IMR-90 (cell line): ENCODE measurements at regions not wholly inside any gene's neighbourhood (a gene's known extent, or its start where the extent isn't known, plus 50 kb on each side); places are given as distances from the start of the nearest gene placed in this dataset.

Experiments used
- ATAC-seq: fragments of 200-7000 bp; cut with Tn5 transposase; 2 replicates; pipeline ENCODE4 v1.9.1; 2020; ENCODE audit warnings: low read depth, mild to moderate bottlenecking, moderate library complexity
- BruUV-seq: library from RNA; stranded (reverse); fragments of 400-500 nt; replicated peaks from 2 replicates; lab custom pipeline; 2021; lab: Mats Ljungman, UMichigan
- CTCF ChIA-PET: fragments of 300-600 bp; formaldehyde crosslinking; extraction: SDS; loops from one replicate; lab custom pipeline; 2021; ENCODE audit warnings: antibody characterized with exemption; lab: Yijun Ruan, JAX
- POLR2A ChIA-PET: fragments of 300-600 bp; sonication (Branson Sonifier 250); formaldehyde crosslinking; loops from one replicate; lab custom pipeline; 2022; ENCODE audit warnings: antibody characterized with exemption; ENCODE audit not compliant: unreplicated experiment; lab: Charles Lee
- DNase-seq: peaks from one replicate; pipeline ENCODE4 v3.0.0; 2013
- H2AFZ ChIP-seq: replicated peaks from 2 replicates; pipeline ENCODE3; 2013; ENCODE audit warnings: low read length, mild to moderate bottlenecking; ENCODE audit not compliant: poor library complexity
- H2AK5ac ChIP-seq: 2 replicates; pipeline ENCODE4 v1.6.1; 2013; ENCODE audit warnings: low read depth, low read length, inconsistent platforms
- H2AK9ac ChIP-seq: replicated peaks from 2 replicates; pipeline ENCODE3; 2013; ENCODE audit warnings: mild to moderate bottlenecking, low read depth, low read length, moderate library complexity; ENCODE audit not compliant: poor library complexity
- H2BK120ac ChIP-seq: 2 replicates; pipeline ENCODE4 v1.6.1; 2013; ENCODE audit warnings: low read depth, low read length, inconsistent platforms
- H2BK15ac ChIP-seq: 3 replicates; pipeline ENCODE4 v1.6.1; 2013; ENCODE audit warnings: low read depth, low read length, inconsistent platforms
- H2BK20ac ChIP-seq: 2 replicates; pipeline ENCODE4 v1.6.1; 2013; ENCODE audit warnings: low read depth, mild to moderate bottlenecking, inconsistent platforms, low read length, moderate library complexity
- H2BK5ac ChIP-seq: 2 replicates; pipeline ENCODE4 v1.6.1; 2013; ENCODE audit warnings: mild to moderate bottlenecking, low read depth, low read length, inconsistent platforms; ENCODE audit not compliant: poor library complexity, severe bottlenecking
- H3K14ac ChIP-seq: replicated peaks from 2 replicates; pipeline ENCODE4 v1.6.1; 2013; ENCODE audit warnings: low read depth, low read length, inconsistent platforms
- H3K18ac ChIP-seq: 2 replicates; pipeline ENCODE4 v1.6.1; 2013; ENCODE audit warnings: low read depth, low read length, control low read depth
- H3K23ac ChIP-seq: 2 replicates; pipeline ENCODE4 v1.6.1; 2013; ENCODE audit warnings: low read depth, low read length, inconsistent platforms
- H3K27ac ChIP-seq: 2 replicates; pipeline ENCODE4 v1.5.1; 2013; ENCODE audit warnings: mild to moderate bottlenecking, control low read depth, low read length; ENCODE audit not compliant: insufficient read depth
- H3K27me3 ChIP-seq: 2 replicates; pipeline ENCODE4 v1.6.1; 2013; ENCODE audit warnings: low read length; ENCODE audit not compliant: control insufficient read depth, insufficient read depth
- H3K36me3 ChIP-seq: 2 replicates; pipeline ENCODE4 v1.6.1; 2013; ENCODE audit warnings: low read length, mixed read lengths; ENCODE audit not compliant: control insufficient read depth, insufficient read depth
- H3K4ac ChIP-seq: 2 replicates; pipeline ENCODE4 v1.6.1; 2013; ENCODE audit warnings: low read depth, low read length, inconsistent platforms
- H3K4me1 ChIP-seq: 2 replicates; pipeline ENCODE4 v1.6.1; 2013; ENCODE audit warnings: low read length, mixed read lengths; ENCODE audit not compliant: control insufficient read depth, insufficient read depth
- H3K4me2 ChIP-seq: 2 replicates; pipeline ENCODE4 v1.6.1; 2013; ENCODE audit warnings: low read depth, mild to moderate bottlenecking, control low read depth, low read length, moderate library complexity
- H3K4me3 ChIP-seq: 2 replicates; pipeline ENCODE4 v1.5.1; 2013; ENCODE audit warnings: low read depth, mild to moderate bottlenecking, control low read depth, low read length, moderate library complexity; ENCODE audit not compliant: insufficient read depth
- H3K56ac ChIP-seq: 2 replicates; pipeline ENCODE4 v1.6.1; 2013; ENCODE audit warnings: low read length, inconsistent platforms; ENCODE audit not compliant: insufficient read depth; ENCODE audit errors: extremely low read depth
- H3K79me1 ChIP-seq, 2 experiments: 2 replicates each; pipeline ENCODE4 v1.6.1; 2013; ENCODE audit warnings: low read length in 2 of 2, inconsistent platforms in 1 of 2, low read depth in 1 of 2
- H3K9ac ChIP-seq: 2 replicates; pipeline ENCODE4 v1.6.1; 2013; ENCODE audit warnings: low read depth, low read length, control low read depth
- H3K9me1 ChIP-seq: 2 replicates; pipeline ENCODE4 v1.6.1; 2013; ENCODE audit warnings: low read length, inconsistent platforms; ENCODE audit not compliant: insufficient read depth
- H3K9me3 ChIP-seq: 2 replicates; pipeline ENCODE4 v1.6.1; 2013; ENCODE audit warnings: low read length; ENCODE audit not compliant: control insufficient read depth, insufficient read depth
- H4K20me1 ChIP-seq: 2 replicates; pipeline ENCODE4 v1.6.1; 2013; ENCODE audit warnings: low read length, inconsistent platforms; ENCODE audit not compliant: insufficient read depth
- H4K5ac ChIP-seq: 2 replicates; pipeline ENCODE4 v1.6.1; 2013; ENCODE audit warnings: mild to moderate bottlenecking, low read depth, low read length, control low read depth
- H4K8ac ChIP-seq, 2 experiments: 2 replicates each; pipeline ENCODE4 v1.6.1; 2013; ENCODE audit warnings: low read depth in 2 of 2, low read length in 2 of 2, control low read depth in 1 of 2, inconsistent platforms in 1 of 2
- H4K91ac ChIP-seq: 2 replicates; pipeline ENCODE4 v1.6.1; 2013; ENCODE audit warnings: low read depth, low read length, inconsistent platforms; ENCODE audit not compliant: insufficient read depth
- BHLHE40 ChIP-seq: fragments of 150-350 bp; IDR thresholded peaks from 2 replicates; pipeline ENCODE4 v1.6.1; 2016; ENCODE audit warnings: mild to moderate bottlenecking, low read depth, low read length
- CHD1 ChIP-seq: IDR thresholded peaks from 2 replicates; pipeline ENCODE4 v1.6.1; 2012; ENCODE audit warnings: low read depth, low read length, improper control_type of control experiment
- FOS ChIP-seq: fragments of 150-350 bp; IDR thresholded peaks from 2 replicates; pipeline ENCODE4 v1.6.1; 2016; ENCODE audit warnings: low read depth, low read length
- MXI1 ChIP-seq: IDR thresholded peaks from 2 replicates; pipeline ENCODE4 v1.6.1; 2012; ENCODE audit warnings: low read depth, mild to moderate bottlenecking, low read length, moderate library complexity, borderline replicate concordance
- NFE2L2 ChIP-seq: fragments of 150-350 bp; IDR thresholded peaks from 2 replicates; pipeline ENCODE4 v1.6.1; 2016; ENCODE audit warnings: low read depth, mild to moderate bottlenecking, low read length
- POLR2A ChIP-seq: IDR thresholded peaks from 2 replicates; pipeline ENCODE4 v1.6.1; 2012; ENCODE audit warnings: mild to moderate bottlenecking, low read depth, low read length
- RCOR1 ChIP-seq: IDR thresholded peaks from 2 replicates; pipeline ENCODE4 v1.6.1; 2012; ENCODE audit warnings: mild to moderate bottlenecking, low read length, improper control_type of control experiment; ENCODE audit not compliant: insufficient replicate concordance
- RFX5 ChIP-seq: IDR thresholded peaks from 2 replicates; pipeline ENCODE4 v1.8.0; 2012; ENCODE audit warnings: low read depth, mild to moderate bottlenecking, low read length, moderate library complexity
- SMC3 ChIP-seq: fragments of 150-350 bp; IDR thresholded peaks from 2 replicates; pipeline ENCODE4 v1.6.1; 2016; ENCODE audit warnings: low read depth, mild to moderate bottlenecking, antibody characterized with exemption, low read length, moderate library complexity
- WGBS, 2 experiments: methylation state at CpG; one replicate each; pipeline versions ENCODE4 v1.1.5 to v1.1.7; 2013; ENCODE audit warnings: missing lambda C conversion rate in 2 of 2; ENCODE audit not compliant: insufficient read length in 1 of 2; ENCODE audit errors: extremely low coverage in 2 of 2; 5-methylcytosine and 5-hydroxymethylcytosine counted together
- dilution Hi-C: fragments of 300-500 bp; cut with HindIII; formaldehyde crosslinking; loops from one replicate; pipeline ENCODE4 v1.14.3; 2018; ENCODE audit warnings: low sequenced_read_pairs; ENCODE audit not compliant: unreplicated experiment
- in situ Hi-C: fragments of 300-500 bp; cut with MboI; formaldehyde crosslinking; loops from 3 replicates; pipeline ENCODE4 v1.14.3; 2019; ENCODE audit warnings: low sequenced_read_pairs, inconsistent platforms, mixed read lengths
- intact Hi-C: fragments of 100-400 bp; cut with micrococcal nuclease; formaldehyde crosslinking; loops from 2 replicates; pipeline ENCODE4 v1.10.0; 2022
- TF ChIP-seq, protein P1 (sequence below): fragments of 150-350 bp; IDR thresholded peaks from 2 replicates; pipeline ENCODE4 v1.6.1; 2016; ENCODE audit warnings: low read depth, mild to moderate bottlenecking, low read length, moderate library complexity, borderline replicate concordance
- TF ChIP-seq, protein P2 (sequence below): fragments of 150-350 bp; IDR thresholded peaks from 2 replicates; pipeline ENCODE4 v1.6.1; 2017; ENCODE audit warnings: mild to moderate bottlenecking, antibody characterized with exemption, low read length, low read depth

DNA sequence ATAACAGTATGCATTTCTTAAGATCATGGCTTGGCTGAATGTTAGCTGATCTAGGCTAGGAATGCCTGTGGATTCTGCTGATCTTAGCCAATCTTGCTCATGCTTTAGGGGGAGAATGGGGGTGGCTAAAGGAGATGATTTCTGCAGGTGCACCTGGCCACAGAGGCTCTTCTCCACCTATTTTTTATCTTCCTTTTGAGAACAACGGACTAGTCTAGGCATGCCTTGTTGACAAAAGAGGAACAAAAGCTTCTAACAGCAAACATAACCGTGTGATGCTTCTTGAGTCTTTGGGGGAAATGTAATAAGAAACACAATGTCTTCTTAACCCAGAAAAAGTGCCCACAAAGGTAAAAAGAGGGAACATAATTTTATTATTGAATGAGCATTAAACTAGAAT, 743.5 kb downstream of the ARAP2 start:
- ChIA-PET CTCF (no interaction called here), POLR2A (no interaction called here)
- no peaks in the 10 kb centered on the region for H3K4me1 ChIP-seq
- no peak overlapping the region for H3K4me2 ChIP-seq
- WGBS, 2 experiments, result no CpG with 5 or more reads among the region's 2 CpGs
- H3K56ac ChIP-seq, result no peak overlapping the region
- no peak overlapping the region for H2AFZ ChIP-seq
- H2BK15ac ChIP-seq, result no peak overlapping the region
- H2BK20ac ChIP-seq, result no peak overlapping the region
- DNase-seq (no peak), ATAC-seq (no peak)
- H3K79me1 ChIP-seq, result no peaks in the 10 kb centered on the region
- no peaks in the 10 kb centered on the region for H4K20me1 ChIP-seq
- TF ChIP-seq POLR2A (no peak), FOS (no peak), RCOR1 (no peak), MXI1 (no peak), SMC3 (no peak), BHLHE40 (no peak), RFX5 (no peak), NFE2L2 (no peak), CHD1 (no peak)
- TF ChIP-seq, protein P1, sequence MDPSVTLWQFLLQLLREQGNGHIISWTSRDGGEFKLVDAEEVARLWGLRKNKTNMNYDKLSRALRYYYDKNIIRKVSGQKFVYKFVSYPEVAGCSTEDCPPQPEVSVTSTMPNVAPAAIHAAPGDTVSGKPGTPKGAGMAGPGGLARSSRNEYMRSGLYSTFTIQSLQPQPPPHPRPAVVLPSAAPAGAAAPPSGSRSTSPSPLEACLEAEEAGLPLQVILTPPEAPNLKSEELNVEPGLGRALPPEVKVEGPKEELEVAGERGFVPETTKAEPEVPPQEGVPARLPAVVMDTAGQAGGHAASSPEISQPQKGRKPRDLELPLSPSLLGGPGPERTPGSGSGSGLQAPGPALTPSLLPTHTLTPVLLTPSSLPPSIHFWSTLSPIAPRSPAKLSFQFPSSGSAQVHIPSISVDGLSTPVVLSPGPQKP, result no peak
- TF ChIP-seq, protein P2, sequence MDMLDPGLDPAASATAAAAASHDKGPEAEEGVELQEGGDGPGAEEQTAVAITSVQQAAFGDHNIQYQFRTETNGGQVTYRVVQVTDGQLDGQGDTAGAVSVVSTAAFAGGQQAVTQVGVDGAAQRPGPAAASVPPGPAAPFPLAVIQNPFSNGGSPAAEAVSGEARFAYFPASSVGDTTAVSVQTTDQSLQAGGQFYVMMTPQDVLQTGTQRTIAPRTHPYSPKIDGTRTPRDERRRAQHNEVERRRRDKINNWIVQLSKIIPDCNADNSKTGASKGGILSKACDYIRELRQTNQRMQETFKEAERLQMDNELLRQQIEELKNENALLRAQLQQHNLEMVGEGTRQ, result no peak
- in situ Hi-C loops (no loop called here), dilution Hi-C loops (no loop called here), intact Hi-C loops (no loop called here)
- H3K9me3 ChIP-seq, result no peaks in the 10 kb centered on the region
- no peak overlapping the region for H4K8ac ChIP-seq
- no peak overlapping the region for H2BK5ac ChIP-seq
- H3K4me3 ChIP-seq, result no peak overlapping the region
- no peak overlapping the region for H3K18ac ChIP-seq
- H3K4ac ChIP-seq, result no peak overlapping the region
- H2AK9ac ChIP-seq, result no peak overlapping the region
- no peak overlapping the region for H4K5ac ChIP-seq
- H4K91ac ChIP-seq, result no peak overlapping the region
- H3K27ac ChIP-seq, result no peak overlapping the region
- no peaks in the 10 kb centered on the region for H3K27me3 ChIP-seq
- no peak overlapping the region for H3K9ac ChIP-seq
- BruUV-seq, result no TSS peak
- H2BK120ac ChIP-seq, result no peak overlapping the region
- no peaks in the 10 kb centered on the region for H3K36me3 ChIP-seq
- no peaks in the 10 kb centered on the region for H3K9me1 ChIP-seq
- H3K14ac ChIP-seq, result no peak overlapping the region
- H2AK5ac ChIP-seq, result no peak overlapping the region
- no peak overlapping the region for H3K23ac ChIP-seq
